Activated CD4-positive, alpha-beta T cell treated with anti-CD3 and anti-CD28 coated beads, Interleukin-2, amount 10 ng/mL, durations not matched to agents 24 days and 14 days (primary cell): ENCODE measurements at regions not wholly inside any gene's neighbourhood (a gene's known extent, or its start where the extent isn't known, plus 50 kb on each side); places are given as distances from the start of the nearest gene placed in this dataset.

Source experiments
- DNase-seq: peaks from one replicate; pipeline ENCODE4 v3.0.0; 2022
- H3K27ac Mint-ChIP-seq: one replicate; pipeline ENCODE4 v1.8.0; 2022; ENCODE audit warnings: mild to moderate bottlenecking, mixed read lengths
- H3K27me3 Mint-ChIP-seq: one replicate; pipeline ENCODE4 v1.8.0; 2022; ENCODE audit warnings: mixed read lengths
- H3K36me3 Mint-ChIP-seq: one replicate; pipeline ENCODE4 v1.8.0; 2022; ENCODE audit warnings: low read depth, mild to moderate bottlenecking, mixed read lengths
- H3K4me1 Mint-ChIP-seq: one replicate; pipeline ENCODE4 v1.8.0; 2021; ENCODE audit warnings: mixed read lengths
- H3K4me3 Mint-ChIP-seq: one replicate; pipeline ENCODE4 v1.8.0; 2022; ENCODE audit warnings: mild to moderate bottlenecking, moderate library complexity, mixed read lengths
- H3K9me3 Mint-ChIP-seq: one replicate; pipeline ENCODE4 v1.8.0; 2021; ENCODE audit warnings: mixed read lengths
- intact Hi-C: fragments of 100-400 bp; cut with micrococcal nuclease; formaldehyde crosslinking; loops from one replicate; pipeline ENCODE4 v1.15.1; 2023

DNA sequence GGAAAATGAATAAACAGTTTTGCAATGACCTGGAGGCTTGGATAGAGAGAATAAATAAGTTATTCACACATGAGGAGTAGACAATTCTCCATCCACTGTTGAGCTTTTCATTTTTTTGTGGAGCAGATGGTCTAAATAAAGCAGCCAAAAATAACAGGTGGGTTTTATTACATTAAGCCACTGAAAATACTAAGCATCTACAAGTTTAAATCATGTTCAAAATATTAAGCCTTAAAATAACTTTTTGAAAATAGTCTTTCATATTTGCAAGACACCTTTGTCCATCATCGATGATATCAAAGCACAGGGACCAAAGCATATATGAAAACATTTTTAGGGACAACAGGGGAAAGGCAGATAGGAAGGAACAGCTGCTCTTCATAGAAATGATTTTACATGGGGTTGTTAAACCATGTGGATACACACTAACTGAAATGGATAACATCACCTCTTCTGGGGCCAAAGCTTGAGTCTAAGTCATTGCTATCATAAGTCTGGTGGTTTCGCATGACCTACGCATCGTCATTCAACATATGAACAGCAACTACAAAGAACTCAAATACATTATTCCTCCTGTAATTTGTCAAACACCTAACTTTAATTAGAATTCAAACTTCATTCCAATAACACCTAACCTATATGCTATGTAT lies 197.6 kb upstream of the CHST9 start:
- H3K36me3 Mint-ChIP-seq: no peaks in the 10 kb centered on the region

DNA sequence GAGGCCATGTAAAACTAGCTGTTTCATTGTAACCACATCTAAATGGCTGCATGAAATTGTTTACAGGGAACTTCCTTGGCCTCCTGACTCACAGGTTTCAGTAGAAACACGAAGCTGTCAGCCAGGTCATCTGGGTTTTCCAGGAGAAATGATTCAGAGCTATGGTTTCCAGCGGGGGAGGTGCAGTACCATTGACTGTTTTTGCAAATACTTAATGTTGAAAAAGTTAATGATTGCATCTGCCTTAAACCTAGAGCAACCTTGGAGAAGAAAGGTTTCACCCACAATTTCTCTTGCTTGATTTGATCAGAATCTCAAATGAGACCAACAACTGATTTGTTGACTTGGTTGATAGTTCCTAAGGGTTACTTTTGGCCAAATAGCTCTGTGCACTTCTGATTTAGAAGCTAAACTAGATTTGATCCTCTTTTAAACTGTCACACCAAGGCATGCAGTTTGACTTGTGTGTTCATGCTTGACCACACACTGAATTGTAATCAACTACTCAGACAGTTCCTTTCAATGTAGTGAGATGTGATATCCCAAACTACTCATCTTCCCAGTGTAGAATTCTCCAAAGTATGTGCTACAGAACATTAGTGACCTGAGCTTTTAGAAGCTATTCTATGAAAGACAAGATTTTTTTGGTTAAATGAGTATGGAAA lies 193.5 kb upstream of the CHST9 start:
- DNase-seq: peak; percentile 67
- Mint-ChIP-seq H3K36me3 (no peaks in the 10 kb centered on the region), H3K4me1 (peaks cover 14% of the 10 kb centered on the region), H3K9me3 (peaks cover 13% of the 10 kb centered on the region), H3K27ac (peak overlapping the region; percentile 85), H3K27me3 (no peaks in the 10 kb centered on the region), H3K4me3 (peak overlapping the region; percentile 47)
- intact Hi-C loops: no loop called here

More for the DNA sequence above, 197.6 kb upstream of the CHST9 start:
- Mint-ChIP-seq H3K9me3 (peaks cover 11% of the 10 kb centered on the region), H3K4me3 (no peak overlapping the region), H3K27ac (no peak overlapping the region), H3K4me1 (peaks cover 8% of the 10 kb centered on the region), H3K27me3 (no peaks in the 10 kb centered on the region)
- DNase-seq: no peak
- intact Hi-C loops: no loop called here

DNA sequence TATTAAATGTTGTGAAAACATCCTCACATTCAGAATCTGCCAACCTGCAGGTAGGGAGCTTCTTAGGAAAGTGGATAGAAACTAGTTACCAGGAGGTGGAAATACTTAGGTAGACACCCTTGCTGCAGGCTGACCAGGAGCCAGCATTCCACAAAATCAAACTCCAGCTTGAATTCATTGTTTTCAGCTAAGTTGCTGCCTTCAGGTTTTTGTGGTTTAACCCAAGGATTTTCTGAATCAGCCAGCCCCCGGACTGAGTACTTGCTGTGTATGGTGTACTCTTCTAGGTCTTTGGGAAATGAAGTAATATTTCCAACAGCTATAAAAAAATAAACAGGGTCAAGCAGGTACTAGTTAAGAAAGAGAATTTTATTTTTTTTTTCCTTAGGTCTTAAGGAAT lies 192.1 kb upstream of the CHST9 start:
- intact Hi-C loops: no loop called here
- DNase-seq: no peak
- Mint-ChIP-seq H3K36me3 (no peaks in the 10 kb centered on the region), H3K4me3 (no peak overlapping the region), H3K4me1 (peaks cover 21% of the 10 kb centered on the region), H3K27ac (peak overlapping the region; percentile 85), H3K27me3 (no peaks in the 10 kb centered on the region), H3K9me3 (peaks cover 18% of the 10 kb centered on the region)

DNA sequence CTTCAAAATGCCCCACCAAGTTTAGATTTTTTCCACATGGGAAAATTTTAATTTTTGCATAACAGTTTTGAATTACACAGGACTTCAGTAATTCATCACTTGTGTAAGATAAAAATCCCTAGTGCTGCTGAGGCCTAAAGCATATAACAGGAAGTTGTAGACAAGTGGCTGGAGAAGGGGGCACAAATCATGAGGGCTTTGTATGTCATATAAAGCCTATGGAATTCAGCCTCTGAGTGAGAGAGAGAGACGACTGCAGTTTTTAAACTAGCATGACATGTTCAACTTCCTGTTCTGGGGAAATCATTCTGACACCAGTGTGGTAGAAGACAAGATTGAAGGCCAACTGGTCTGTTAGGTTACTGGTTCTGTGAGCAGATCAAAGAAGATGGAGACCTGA lies 187.3 kb upstream of the CHST9 start:
- no peak for DNase-seq
- Mint-ChIP-seq H3K27me3 (no peaks in the 10 kb centered on the region), H3K4me3 (no peak overlapping the region), H3K9me3 (peaks cover 16% of the 10 kb centered on the region), H3K4me1 (peaks cover 15% of the 10 kb centered on the region), H3K36me3 (no peaks in the 10 kb centered on the region), H3K27ac (peak overlapping the region; percentile 6)
- intact Hi-C loops: no loop called here

DNA sequence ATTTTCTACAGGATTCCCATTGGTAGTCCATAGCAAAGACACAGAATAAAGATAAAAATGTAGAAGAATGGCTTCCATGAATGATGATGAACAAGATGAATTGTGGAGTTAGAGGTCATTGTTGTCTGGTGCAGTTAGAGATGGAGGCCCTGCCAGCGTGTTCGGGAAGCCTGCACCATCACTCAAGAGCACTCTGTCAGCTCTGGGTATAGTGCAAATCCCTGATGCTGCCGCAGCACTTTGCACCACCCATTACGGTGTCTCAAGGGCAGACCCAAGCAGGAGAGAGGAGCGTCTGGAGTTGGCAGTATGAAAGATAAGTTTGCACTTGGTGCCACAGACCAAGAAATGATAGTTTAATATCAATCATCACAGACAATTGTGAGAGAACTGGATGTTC lies 181.6 kb upstream of the CHST9 start:
- no peak overlapping the region for H3K4me3 Mint-ChIP-seq
- peaks cover 7% of the 10 kb centered on the region for H3K9me3 Mint-ChIP-seq

DNA sequence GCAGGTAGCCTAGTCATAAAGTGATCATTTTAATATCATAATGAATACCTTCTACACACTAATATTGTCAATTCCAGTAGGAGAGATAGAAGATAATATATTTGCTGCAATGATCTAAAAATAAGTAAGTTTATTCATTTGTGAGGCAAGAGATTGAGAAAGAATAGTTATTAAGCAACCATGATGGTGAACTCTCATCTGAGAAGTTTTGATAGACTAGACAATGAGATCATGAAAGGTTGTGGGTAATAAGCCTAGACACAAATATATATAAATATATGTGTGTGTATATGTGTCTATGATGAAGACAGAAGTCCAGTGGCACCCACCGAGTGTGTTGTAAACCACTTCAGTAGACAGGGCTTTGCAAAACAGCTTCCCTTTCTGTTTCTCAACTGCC lies 181.0 kb upstream of the CHST9 start:
- H3K9me3 Mint-ChIP-seq: peaks cover 3% of the 10 kb centered on the region
- no peaks in the 10 kb centered on the region for H3K4me1 Mint-ChIP-seq
- H3K27me3 Mint-ChIP-seq: peaks cover 3% of the 10 kb centered on the region
- no peak overlapping the region for H3K27ac Mint-ChIP-seq
- no peak for DNase-seq
- H3K4me3 Mint-ChIP-seq: no peak overlapping the region
- no peaks in the 10 kb centered on the region for H3K36me3 Mint-ChIP-seq
- intact Hi-C loops: loop anchor here (10.0 kb wide), 1 partner anchor 99 kb away; no protein-coding TSS in a partner anchor

More for the DNA sequence above, 181.6 kb upstream of the CHST9 start:
- Mint-ChIP-seq H3K4me1 (peaks cover 2% of the 10 kb centered on the region), H3K36me3 (no peaks in the 10 kb centered on the region), H3K27ac (no peak overlapping the region), H3K27me3 (peaks cover 3% of the 10 kb centered on the region)
- intact Hi-C loops: loop anchor here (10.0 kb wide), 1 partner anchor 98 kb away; no protein-coding TSS in a partner anchor
- no peak for DNase-seq

DNA sequence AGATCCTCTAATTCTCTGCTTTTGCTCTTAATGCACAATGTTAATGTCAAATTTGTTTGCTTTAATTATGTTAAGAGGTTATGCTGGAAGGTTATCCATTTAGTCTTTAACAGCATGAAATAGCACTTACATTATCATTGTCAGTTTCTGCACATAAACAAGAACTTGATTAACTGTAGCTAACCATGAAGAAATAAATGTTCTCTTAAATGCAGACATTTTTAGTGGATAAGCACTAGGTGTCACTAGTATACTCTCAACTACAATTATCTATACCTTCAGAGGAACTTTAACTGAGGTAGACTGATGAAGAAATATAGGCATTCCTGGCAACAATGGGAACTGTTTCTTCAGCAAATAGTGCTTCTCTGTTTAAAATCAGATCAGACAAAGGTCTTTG lies 178.8 kb upstream of the CHST9 start:
- peaks cover 3% of the 10 kb centered on the region for H3K9me3 Mint-ChIP-seq
- no peak overlapping the region for H3K4me3 Mint-ChIP-seq
- H3K27me3 Mint-ChIP-seq: peaks cover 3% of the 10 kb centered on the region
- no peaks in the 10 kb centered on the region for H3K4me1 Mint-ChIP-seq
- intact Hi-C loops: loop anchor here (1.0 to 10.0 kb wide), 2 partner anchors 101 to 235 kb away; no protein-coding TSS in a partner anchor
- DNase-seq: no peak
- H3K27ac Mint-ChIP-seq: no peak overlapping the region
- H3K36me3 Mint-ChIP-seq: no peaks in the 10 kb centered on the region

DNA sequence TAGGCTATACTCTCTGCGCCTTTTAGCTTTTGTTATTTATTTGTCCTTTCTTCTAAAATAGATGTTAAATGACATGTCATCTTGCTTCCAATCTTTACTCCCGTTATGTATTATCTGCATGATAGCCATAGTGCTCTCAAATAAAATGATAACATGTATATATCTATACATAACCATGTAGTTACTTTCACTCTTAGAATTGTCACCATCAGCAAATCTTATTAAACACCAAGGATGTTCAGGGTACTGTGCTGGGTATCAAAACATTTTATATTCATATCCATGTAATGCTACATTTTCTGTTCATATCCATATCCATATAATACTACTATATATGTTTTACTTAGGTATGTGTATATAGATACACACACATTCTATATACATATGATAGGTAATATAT lies 176.4 kb upstream of the CHST9 start:
- Mint-ChIP-seq H3K4me1 (no peaks in the 10 kb centered on the region), H3K4me3 (no peak overlapping the region), H3K36me3 (no peaks in the 10 kb centered on the region), H3K27ac (no peak overlapping the region), H3K9me3 (no peaks in the 10 kb centered on the region), H3K27me3 (peaks cover under 1% of the 10 kb centered on the region)
- no peak for DNase-seq
- intact Hi-C loops: loop anchor here (10.0 kb wide), 1 partner anchor 103 kb away; no protein-coding TSS in a partner anchor

DNA sequence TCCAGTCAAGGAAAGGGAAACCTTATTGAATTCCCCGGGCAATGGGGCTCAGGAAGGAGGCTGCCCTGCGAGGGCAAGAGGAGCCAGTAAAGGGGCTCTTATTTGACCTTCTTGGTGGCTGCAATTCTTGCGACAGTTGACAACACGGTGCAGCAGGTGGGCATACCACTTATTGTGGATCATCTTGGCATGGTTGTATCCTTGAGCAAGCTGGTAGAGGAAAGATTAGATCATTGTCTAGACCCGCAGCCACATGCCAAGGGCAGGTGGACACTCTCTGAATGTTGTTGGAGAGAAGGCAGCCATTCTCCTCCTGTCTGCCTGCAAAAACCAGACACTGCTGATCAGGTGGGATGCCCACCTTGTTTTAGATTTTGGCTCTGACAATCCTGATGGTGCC lies 170.2 kb upstream of the CHST9 start:
- Mint-ChIP-seq H3K27me3 (no peaks in the 10 kb centered on the region), H3K36me3 (no peaks in the 10 kb centered on the region), H3K4me1 (no peaks in the 10 kb centered on the region), H3K27ac (no peak overlapping the region), H3K4me3 (no peak overlapping the region), H3K9me3 (peaks cover 8% of the 10 kb centered on the region)
- DNase-seq: no peak
- intact Hi-C loops: no loop called here

DNA sequence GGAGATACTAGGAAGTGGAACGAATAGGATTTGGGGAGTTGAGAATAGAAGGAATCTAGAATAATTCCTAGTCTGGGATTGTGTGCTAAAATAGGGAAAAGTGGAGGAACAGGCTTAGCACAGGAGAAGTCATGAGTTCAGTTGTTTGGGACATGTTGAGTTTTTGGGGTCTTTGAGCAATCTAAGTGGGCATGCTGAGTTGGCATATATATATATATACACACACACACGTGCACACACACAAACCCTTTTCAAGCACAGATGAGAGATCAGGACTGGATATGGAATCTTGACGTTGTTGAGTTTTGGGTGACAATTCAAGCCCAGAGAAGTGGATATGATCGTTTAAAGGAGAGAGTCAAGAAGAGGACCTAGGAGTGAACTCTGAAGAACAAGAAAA lies 168.2 kb upstream of the CHST9 start:
- Mint-ChIP-seq H3K4me1 (no peaks in the 10 kb centered on the region), H3K27ac (no peak overlapping the region), H3K27me3 (no peaks in the 10 kb centered on the region), H3K36me3 (no peaks in the 10 kb centered on the region), H3K9me3 (peaks cover 8% of the 10 kb centered on the region), H3K4me3 (no peak overlapping the region)
- intact Hi-C loops: no loop called here
- no peak for DNase-seq

DNA sequence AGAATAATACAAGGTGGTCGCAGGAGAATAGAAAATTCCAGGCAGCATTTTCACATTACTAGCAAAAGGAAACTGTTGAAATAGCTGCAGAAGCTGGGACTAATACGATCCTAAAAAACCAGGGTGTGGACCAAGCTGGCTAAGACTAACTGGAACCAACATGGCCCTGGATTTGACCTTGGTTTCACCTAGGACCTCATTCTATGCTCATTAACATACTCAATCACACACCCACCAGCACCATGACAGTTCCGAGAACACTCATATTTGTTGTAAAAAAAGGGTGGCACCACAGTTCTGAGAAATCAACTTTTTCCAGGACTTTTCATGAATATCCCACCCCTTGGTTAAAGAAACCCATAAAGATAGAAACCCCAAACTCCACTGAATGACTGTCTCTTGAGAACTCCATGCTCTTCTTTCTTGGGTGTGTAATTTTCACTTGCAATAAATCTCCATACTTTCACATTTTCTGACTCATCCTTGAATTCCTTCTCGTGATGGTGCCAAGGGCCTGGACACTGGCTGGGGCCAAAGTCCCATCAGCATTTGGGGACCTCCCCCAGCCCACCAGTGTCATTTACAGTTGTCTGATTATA lies 164.3 kb upstream of the CHST9 start:
- intact Hi-C loops: no loop called here
- H3K27me3 Mint-ChIP-seq: no peaks in the 10 kb centered on the region
- H3K27ac Mint-ChIP-seq: no peak overlapping the region
- no peaks in the 10 kb centered on the region for H3K36me3 Mint-ChIP-seq
- no peaks in the 10 kb centered on the region for H3K4me1 Mint-ChIP-seq
- no peak overlapping the region for H3K4me3 Mint-ChIP-seq
- no peak for DNase-seq
- H3K9me3 Mint-ChIP-seq: peaks cover 8% of the 10 kb centered on the region

DNA sequence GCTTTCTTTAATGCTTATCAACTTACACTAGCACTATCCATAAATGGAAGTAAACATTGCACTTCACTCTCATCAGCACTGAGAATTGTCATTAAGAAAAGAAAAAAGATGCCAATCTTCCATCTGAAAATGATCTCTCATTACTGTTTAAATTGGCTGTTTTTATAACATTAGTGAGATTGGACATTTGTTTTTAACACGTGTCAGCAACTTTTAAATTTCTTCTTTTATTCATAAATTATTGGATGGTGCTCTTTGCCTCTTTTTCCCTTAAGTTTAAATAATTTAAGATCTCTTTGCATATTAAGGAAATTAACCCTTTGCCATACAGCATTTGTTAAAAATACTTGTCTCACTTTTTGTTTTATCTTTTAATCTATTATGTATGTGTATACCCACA lies 146.5 kb upstream of the CHST9 start:
- Mint-ChIP-seq H3K9me3 (no peaks in the 10 kb centered on the region), H3K27ac (no peak overlapping the region), H3K27me3 (no peaks in the 10 kb centered on the region), H3K36me3 (no peaks in the 10 kb centered on the region), H3K4me3 (no peak overlapping the region), H3K4me1 (no peaks in the 10 kb centered on the region)
- intact Hi-C loops: no loop called here
- DNase-seq: no peak

DNA sequence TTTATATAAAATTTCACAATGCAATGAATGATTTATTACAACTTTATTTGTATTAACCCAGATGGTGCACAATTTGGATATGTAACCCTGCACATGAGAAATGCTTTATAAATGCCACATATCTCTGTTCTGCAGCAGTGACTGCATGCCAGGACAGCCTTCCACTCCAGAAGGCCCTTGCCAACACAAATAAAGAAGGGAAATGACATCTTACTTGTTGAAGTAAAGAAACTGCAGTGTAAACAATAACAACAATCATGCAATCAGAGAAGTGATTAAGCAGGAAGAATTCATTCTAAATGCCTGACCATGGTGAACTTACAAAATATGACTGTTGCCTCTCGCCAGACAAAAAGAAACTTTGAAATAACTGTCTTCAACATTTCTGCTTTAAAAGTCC lies 129.9 kb upstream of the CHST9 start:
- no peak overlapping the region for H3K27ac Mint-ChIP-seq
- H3K27me3 Mint-ChIP-seq: no peaks in the 10 kb centered on the region
- no peaks in the 10 kb centered on the region for H3K36me3 Mint-ChIP-seq

DNA sequence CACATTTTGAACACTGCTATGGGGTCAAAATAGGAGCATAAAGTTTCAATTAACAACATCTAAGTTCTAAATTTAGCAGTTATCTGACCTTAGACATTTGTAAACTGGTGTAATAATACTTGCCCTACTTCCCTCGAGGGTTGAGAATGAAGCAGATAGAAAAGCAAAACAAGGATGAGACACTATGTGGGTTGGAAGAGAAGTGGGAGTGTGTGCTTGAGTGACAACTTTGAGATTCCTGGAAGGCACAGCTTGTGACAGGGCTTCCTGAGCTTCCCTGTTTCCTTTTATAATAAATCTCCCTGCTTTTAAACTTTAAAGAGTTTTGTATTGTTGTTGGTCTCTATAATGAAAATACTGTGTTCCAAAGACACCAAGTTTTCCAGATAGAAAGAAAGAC lies 128.6 kb upstream of the CHST9 start:
- H3K27ac Mint-ChIP-seq: no peak overlapping the region
- no peak overlapping the region for H3K4me3 Mint-ChIP-seq
- no peaks in the 10 kb centered on the region for H3K36me3 Mint-ChIP-seq
- no peaks in the 10 kb centered on the region for H3K4me1 Mint-ChIP-seq
- H3K27me3 Mint-ChIP-seq: no peaks in the 10 kb centered on the region
- no peaks in the 10 kb centered on the region for H3K9me3 Mint-ChIP-seq
- no peak for DNase-seq
- intact Hi-C loops: no loop called here

More for the DNA sequence above, 129.9 kb upstream of the CHST9 start:
- H3K4me1 Mint-ChIP-seq: no peaks in the 10 kb centered on the region
- intact Hi-C loops: no loop called here
- H3K4me3 Mint-ChIP-seq: no peak overlapping the region
- DNase-seq: no peak
- H3K9me3 Mint-ChIP-seq: no peaks in the 10 kb centered on the region
